Memory B cell (primary cell): ENCODE measurements at regions not wholly inside any gene's neighbourhood (a gene's known extent, or its start where the extent isn't known, plus 50 kb on each side); places are given as distances from the start of the nearest gene placed in this dataset.

ENCODE experiments used
- ATAC-seq: fragments of 150-1000 bp; cut with Tn5 transposase; 2 replicates; pipeline ENCODE4 v1.10.0; 2021; ENCODE audit warnings: low read depth, mild to moderate bottlenecking, moderate library complexity
- DNase-seq, 2 donors: peaks; one replicate each; pipeline ENCODE4 v3.0.0; 2022; ENCODE audit warnings: low spot score in 2 of 2
- H3K27ac Mint-ChIP-seq: one replicate; pipeline ENCODE4 v1.8.0; 2022; ENCODE audit warnings: mild to moderate bottlenecking, moderate library complexity, mixed read lengths
- H3K27me3 Mint-ChIP-seq: one replicate; pipeline ENCODE4 v1.8.0; 2022; ENCODE audit warnings: mixed read lengths
- H3K36me3 Mint-ChIP-seq: one replicate; pipeline ENCODE4 v1.8.0; 2022; ENCODE audit warnings: mild to moderate bottlenecking, mixed read lengths
- H3K4me1 Mint-ChIP-seq: one replicate; pipeline ENCODE4 v1.8.0; 2022; ENCODE audit warnings: mixed read lengths
- H3K4me3 Mint-ChIP-seq: one replicate; pipeline ENCODE4 v1.8.0; 2022; ENCODE audit warnings: mild to moderate bottlenecking, moderate library complexity, mixed read lengths
- H3K9me3 Mint-ChIP-seq: one replicate; pipeline ENCODE4 v1.8.0; 2022; ENCODE audit warnings: mixed read lengths

DNA sequence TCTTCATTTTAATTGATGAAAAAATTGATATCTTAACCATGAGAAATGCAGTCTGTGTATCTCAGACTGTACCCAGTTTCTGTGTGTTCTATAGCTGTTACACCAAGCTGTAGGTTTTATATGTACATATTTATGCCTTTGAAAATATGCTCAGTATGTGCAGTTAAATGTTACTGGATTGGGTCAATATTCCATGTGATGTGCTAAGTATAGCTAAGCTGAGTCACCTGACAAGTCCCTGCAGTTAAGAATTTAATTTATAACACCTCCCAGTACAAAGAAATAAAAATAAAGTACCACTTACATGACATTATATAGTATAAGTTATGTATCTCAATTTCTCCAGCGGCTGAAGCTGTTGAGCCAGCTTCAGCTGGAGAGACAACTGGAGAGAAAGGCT lies 984.0 kb downstream of the GALC start:
- Mint-ChIP-seq H3K9me3 (peaks cover 8% of the 10 kb centered on the region), H3K4me3 (no peak overlapping the region), H3K27ac (no peak overlapping the region), H3K27me3 (no peaks in the 10 kb centered on the region), H3K4me1 (no peaks in the 10 kb centered on the region), H3K36me3 (no peaks in the 10 kb centered on the region)
- DNase-seq (no peak), ATAC-seq (no peak)

DNA sequence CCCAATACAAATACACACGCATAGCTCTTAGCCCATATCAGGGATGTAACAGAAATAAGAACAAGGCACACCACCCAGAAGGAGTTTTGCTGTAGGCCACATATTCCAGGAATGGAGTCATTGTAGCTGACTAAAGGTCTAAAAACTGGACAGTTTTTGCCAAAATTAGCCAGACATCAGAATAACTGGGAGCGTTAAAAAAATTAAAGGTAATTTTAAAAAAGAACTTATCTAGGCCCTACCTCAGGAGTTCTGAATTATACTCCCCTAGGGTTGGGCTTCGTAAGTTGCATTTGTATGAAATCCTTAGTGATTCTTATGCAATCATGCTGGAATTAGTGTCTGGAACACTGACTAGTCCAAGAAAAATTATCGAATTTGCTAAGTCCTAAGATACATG lies 987.7 kb downstream of the GALC start:
- ATAC-seq = no peak
- Mint-ChIP-seq H3K4me3 (no peak overlapping the region), H3K27me3 (no peaks in the 10 kb centered on the region), H3K27ac (no peak overlapping the region), H3K36me3 (no peaks in the 10 kb centered on the region), H3K9me3 (peaks cover 8% of the 10 kb centered on the region), H3K4me1 (no peaks in the 10 kb centered on the region)
- no peak for DNase-seq

DNA sequence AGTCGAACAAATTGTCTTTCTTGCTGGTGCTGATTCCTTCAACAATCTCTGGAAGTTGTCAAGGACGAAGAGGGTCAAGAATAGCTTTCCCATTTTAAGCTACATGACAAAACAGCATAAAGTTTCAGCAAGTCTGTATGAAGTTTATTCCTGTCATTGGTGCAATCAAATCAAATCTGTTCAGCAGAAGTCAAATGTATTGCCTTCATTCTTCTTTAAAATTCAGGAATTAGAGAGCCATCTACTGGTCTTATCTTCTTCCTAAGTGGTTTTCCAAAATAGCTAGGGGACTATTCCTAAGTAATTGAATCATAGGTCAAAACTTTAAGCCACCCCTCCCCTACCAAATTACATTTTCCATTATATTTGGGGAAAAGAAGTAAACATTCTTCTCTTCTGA lies 990.2 kb downstream of the GALC start:
- Mint-ChIP-seq H3K9me3 (peaks cover 9% of the 10 kb centered on the region), H3K36me3 (no peaks in the 10 kb centered on the region), H3K4me3 (no peak overlapping the region), H3K27ac (no peak overlapping the region), H3K4me1 (no peaks in the 10 kb centered on the region), H3K27me3 (no peaks in the 10 kb centered on the region)
- DNase-seq (no peak), ATAC-seq (no peak)

DNA sequence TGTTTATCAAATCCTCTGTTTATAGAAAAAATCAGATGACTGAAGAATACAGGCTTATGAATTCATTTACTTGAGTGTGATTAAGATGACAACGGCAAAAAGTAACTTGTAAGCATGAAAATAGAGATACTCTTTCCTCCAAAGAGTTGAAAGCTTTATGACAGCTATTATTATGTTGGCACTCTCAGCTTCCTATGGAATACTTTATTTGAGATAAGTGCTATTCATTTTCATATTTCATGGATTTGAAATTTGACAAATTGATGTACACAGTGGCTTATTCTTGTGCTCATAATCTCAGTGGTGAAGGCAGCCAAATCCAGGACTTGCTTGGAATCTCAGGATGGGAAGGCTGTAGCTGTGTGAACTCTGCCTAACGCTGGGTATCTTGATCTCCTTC lies 991.6 kb downstream of the GALC start:
- Mint-ChIP-seq H3K27ac (no peak overlapping the region), H3K36me3 (no peaks in the 10 kb centered on the region), H3K4me3 (no peak overlapping the region), H3K27me3 (no peaks in the 10 kb centered on the region), H3K9me3 (peaks cover 9% of the 10 kb centered on the region), H3K4me1 (no peaks in the 10 kb centered on the region)
- ATAC-seq = no peak
- no peak for DNase-seq

DNA sequence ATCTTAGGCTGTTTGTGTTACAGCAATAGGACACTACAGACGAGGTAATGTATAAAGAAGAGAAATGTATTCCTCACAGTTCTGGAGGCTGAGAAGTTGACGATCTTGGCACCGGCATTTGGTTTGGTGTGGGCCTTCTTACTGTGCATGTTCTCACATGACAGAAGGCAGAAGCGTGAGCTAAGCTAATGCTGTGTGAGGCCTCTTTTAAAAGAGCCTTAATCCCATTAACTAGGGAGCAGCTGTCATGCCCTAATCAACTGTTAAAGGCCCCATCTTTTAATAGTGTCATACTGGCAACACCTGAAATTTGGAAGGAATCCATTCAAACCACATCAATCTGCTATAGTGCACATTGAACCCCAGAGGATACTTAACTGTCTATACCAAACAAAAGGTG lies 992.9 kb downstream of the GALC start:
- H3K4me3 Mint-ChIP-seq = no peak overlapping the region
- H3K4me1 Mint-ChIP-seq = no peaks in the 10 kb centered on the region
- H3K27ac Mint-ChIP-seq = no peak overlapping the region

DNA sequence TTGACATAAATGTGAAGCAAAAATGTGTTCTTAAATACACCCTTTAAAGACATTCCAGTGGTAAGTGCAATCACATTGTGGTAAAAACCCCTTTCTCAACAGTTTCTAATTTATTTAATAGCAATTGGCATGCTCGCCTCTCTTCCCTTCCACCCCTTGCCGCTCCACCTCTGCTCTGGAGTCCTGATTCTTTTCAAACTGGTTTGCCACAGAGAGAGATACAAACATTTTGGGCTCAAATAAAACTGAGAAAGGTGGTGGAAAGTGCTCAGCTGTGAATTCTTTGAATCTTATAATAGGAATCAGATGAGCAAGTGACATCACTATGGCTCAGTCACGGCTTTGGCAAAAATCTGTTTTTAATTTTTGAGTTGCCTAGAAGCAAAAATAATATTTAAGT lies 993.9 kb downstream of the GALC start:
- no peak for DNase-seq
- no peaks in the 10 kb centered on the region for H3K36me3 Mint-ChIP-seq
- no peak for ATAC-seq
- H3K9me3 Mint-ChIP-seq = peaks cover 7% of the 10 kb centered on the region
- H3K4me1 Mint-ChIP-seq = no peaks in the 10 kb centered on the region
- no peak overlapping the region for H3K27ac Mint-ChIP-seq
- no peak overlapping the region for H3K4me3 Mint-ChIP-seq
- no peaks in the 10 kb centered on the region for H3K27me3 Mint-ChIP-seq

More for the DNA sequence above, 992.9 kb downstream of the GALC start:
- ATAC-seq = no peak
- DNase-seq = no peak
- no peaks in the 10 kb centered on the region for H3K27me3 Mint-ChIP-seq
- H3K9me3 Mint-ChIP-seq = peaks cover 9% of the 10 kb centered on the region
- no peaks in the 10 kb centered on the region for H3K36me3 Mint-ChIP-seq

DNA sequence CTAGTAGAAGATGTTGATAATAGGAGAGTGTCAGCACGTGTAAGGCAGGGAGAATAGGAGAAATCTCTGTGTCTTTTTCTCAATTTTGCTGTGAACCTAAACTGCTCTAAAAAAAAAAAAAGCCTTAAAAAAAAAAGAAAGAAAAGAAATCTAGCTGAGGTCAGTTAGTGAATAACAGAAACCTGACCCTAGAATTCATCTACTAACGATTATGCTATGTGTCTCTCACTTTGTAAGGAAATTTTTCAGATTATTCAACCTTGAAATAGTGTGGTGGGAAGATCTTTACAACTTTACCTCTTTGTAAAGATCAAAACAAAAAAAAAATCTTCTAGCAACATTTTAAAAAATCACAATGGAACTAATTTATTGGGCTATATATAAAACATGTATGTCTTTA lies 995.7 kb downstream of the GALC start:
- no peak overlapping the region for H3K27ac Mint-ChIP-seq
- H3K36me3 Mint-ChIP-seq = no peaks in the 10 kb centered on the region
- H3K9me3 Mint-ChIP-seq = peaks cover 7% of the 10 kb centered on the region
- no peaks in the 10 kb centered on the region for H3K4me1 Mint-ChIP-seq
- no peaks in the 10 kb centered on the region for H3K27me3 Mint-ChIP-seq
- ATAC-seq (no peak), DNase-seq (no peak)
- no peak overlapping the region for H3K4me3 Mint-ChIP-seq

DNA sequence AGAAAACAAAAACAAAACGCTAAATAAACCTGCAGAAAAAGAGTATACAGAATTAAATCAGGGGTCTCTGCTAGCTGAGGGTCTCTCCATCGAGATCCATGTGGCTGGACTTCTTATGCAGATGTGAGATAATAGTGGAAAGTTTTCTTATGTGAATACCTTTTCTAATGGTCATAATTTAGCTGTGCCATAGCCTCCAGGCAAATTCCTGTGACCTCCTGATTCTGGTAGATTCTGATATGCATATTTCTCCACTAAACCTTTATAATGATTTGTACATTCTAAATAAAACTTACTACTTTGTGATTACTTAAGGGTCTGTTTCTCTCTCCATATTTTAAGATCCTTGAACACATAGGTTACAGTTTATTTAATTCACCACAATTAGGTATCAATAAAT lies 1002.6 kb downstream of the GALC start:
- Mint-ChIP-seq H3K9me3 (peaks cover 3% of the 10 kb centered on the region), H3K4me3 (no peak overlapping the region)
- no peak for ATAC-seq

DNA sequence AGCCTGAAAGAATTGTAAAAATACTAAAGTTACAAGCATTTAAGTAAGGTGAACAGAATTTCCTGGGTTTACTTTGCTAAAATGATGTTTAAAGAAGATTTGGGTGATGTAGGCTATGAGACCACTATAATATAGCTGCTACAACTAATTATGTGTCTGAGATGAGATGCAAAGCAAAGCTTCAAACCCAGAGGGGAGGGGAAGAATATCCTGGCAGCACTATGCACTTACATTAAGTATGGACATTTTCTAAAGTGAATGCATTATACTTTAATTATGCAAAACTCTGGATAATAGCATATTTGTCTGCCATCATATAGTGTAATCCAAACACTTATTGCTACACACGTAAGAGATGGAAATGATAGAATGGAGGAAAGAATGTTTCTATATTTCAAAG lies 1003.7 kb downstream of the GALC start:
- H3K36me3 Mint-ChIP-seq = no peaks in the 10 kb centered on the region
- peaks cover 3% of the 10 kb centered on the region for H3K9me3 Mint-ChIP-seq
- no peaks in the 10 kb centered on the region for H3K27me3 Mint-ChIP-seq
- H3K4me3 Mint-ChIP-seq = no peak overlapping the region
- DNase-seq = no peak
- no peaks in the 10 kb centered on the region for H3K4me1 Mint-ChIP-seq
- no peak overlapping the region for H3K27ac Mint-ChIP-seq
- ATAC-seq = no peak

More for the DNA sequence above, 1002.6 kb downstream of the GALC start:
- H3K27me3 Mint-ChIP-seq = no peaks in the 10 kb centered on the region
- H3K4me1 Mint-ChIP-seq = no peaks in the 10 kb centered on the region
- DNase-seq = no peak
- no peak overlapping the region for H3K27ac Mint-ChIP-seq
- H3K36me3 Mint-ChIP-seq = no peaks in the 10 kb centered on the region

DNA sequence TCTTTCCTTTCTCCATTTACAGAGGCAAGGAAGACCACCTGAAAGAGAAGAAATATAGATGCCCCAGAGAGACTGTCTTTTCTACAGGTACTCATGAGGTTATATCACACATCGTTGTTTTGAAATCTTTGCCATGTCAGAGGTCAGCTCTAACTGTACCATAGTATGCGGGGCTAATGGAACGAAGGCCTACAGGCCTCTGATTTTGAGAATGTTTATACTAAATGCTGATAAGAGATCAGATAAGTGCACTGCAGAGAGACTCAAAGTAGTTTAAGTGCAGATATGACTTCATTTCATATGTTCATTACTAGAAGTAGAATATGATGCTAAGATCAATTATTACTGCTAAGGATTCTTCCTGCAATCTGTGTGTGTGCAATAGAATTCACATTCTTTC lies 1005.0 kb downstream of the GALC start:
- Mint-ChIP-seq H3K27ac (no peak overlapping the region), H3K4me1 (no peaks in the 10 kb centered on the region), H3K27me3 (no peaks in the 10 kb centered on the region), H3K9me3 (peaks cover 7% of the 10 kb centered on the region), H3K4me3 (no peak overlapping the region), H3K36me3 (no peaks in the 10 kb centered on the region)
- DNase-seq (no peak), ATAC-seq (no peak)

DNA sequence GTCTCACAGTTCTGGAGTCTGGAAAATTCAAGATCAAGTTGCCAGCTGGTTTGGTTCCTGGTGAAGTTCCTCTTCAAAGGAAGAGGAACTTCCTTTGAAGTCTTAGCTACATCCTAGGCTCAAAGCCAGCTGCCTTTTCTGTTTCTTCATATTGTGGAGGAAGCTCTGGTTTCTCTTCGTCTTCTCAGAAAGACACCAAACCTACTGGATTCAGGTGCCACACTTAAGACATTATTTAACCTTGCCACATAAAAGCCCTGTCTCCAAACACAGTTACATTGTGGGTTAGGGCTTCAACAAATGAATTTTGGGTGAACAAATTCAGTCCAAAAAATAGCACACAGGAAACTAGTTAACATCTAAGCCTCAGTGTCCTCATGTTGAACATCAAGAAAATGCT lies 1019.8 kb downstream of the GALC start:
- ATAC-seq (no peak), DNase-seq (no peak)
- peaks cover 17% of the 10 kb centered on the region for H3K9me3 Mint-ChIP-seq
- no peak overlapping the region for H3K4me3 Mint-ChIP-seq
- no peaks in the 10 kb centered on the region for H3K4me1 Mint-ChIP-seq
- no peaks in the 10 kb centered on the region for H3K27me3 Mint-ChIP-seq
- no peaks in the 10 kb centered on the region for H3K36me3 Mint-ChIP-seq
- H3K27ac Mint-ChIP-seq = no peak overlapping the region

DNA sequence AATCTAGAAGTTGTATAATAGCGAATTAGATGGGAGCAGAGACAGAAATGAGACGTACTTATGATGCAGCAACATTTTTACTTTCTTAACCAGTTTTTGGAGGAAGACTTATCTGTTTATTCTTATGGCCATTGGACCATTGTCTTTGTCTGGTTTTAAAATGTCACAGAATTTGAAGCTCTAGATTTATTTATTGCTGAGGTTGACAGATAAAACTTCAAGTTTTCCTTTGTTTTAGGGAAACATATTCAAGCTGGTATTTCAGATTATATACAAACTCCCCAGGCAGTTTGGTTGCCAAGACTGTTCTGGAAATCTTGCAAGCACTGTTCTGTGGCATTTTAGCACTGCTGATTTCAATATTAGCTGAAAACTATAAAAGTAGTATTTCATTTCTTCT lies 1021.7 kb downstream of the GALC start:
- peaks cover 15% of the 10 kb centered on the region for H3K9me3 Mint-ChIP-seq
- no peaks in the 10 kb centered on the region for H3K36me3 Mint-ChIP-seq
- H3K27me3 Mint-ChIP-seq = no peaks in the 10 kb centered on the region
- H3K27ac Mint-ChIP-seq = no peak overlapping the region
- DNase-seq = no peak
- H3K4me1 Mint-ChIP-seq = no peaks in the 10 kb centered on the region
- no peak overlapping the region for H3K4me3 Mint-ChIP-seq
- ATAC-seq = no peak

DNA sequence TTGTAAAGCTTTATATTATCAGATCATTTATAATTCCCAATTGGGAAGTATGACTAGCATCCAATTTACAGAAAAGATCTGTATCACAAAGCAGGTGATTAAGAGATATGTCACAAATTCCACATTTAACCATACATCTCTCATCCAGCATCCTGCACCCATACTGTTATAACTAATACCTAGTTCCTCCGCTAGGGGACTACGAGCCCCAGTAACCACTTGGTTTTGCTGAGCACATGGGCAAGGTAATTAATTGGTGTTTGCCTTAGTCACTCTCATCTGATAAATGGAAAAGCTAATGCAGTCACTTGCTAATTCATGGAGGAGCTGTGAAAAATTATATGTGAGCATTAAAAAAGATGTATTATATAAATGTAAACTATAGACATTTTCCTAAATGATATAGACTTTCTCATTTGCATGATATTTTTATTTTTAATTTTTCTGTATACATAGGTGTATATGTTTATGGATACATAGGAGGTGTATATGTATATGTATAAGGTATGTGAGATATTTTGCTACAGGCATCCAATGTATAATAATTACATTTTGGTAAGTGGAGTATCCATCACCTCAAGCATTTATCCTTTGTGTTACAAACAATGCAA lies 1031.8 kb downstream of the GALC start:
- no peaks in the 10 kb centered on the region for H3K36me3 Mint-ChIP-seq
- ATAC-seq (no peak), DNase-seq (no peak)

DNA sequence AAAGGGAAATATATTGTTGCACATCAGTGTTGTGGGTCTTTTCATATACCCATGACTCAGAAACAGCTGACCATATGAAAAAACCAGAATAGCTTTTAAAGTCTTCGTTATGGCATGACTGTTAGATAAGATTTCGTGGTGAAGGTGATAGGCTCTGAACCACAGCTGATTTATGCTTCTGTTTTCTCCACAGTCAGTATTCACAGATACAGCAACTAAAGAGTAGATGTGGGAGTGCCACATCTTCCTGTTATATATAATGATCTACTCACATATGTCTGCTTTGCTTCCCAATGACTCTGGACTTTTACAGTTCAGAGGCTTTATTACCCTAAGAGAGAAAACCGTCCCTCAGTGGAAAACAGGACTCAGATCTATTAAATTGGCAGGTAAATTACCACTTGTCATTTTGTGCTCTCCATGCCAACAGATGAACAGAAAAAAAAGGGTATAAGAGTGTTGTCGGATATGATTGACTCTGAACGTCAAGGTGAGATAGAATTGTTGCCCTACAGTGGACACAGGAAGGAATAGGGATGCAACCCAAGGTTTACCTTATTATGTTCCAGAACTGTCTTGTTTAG lies 1037.1 kb downstream of the GALC start:
- no peak for DNase-seq
- ATAC-seq = no peak
- no peaks in the 10 kb centered on the region for H3K9me3 Mint-ChIP-seq
- H3K4me1 Mint-ChIP-seq = no peaks in the 10 kb centered on the region
- H3K4me3 Mint-ChIP-seq = no peak overlapping the region
- H3K36me3 Mint-ChIP-seq = no peaks in the 10 kb centered on the region
- H3K27ac Mint-ChIP-seq = no peak overlapping the region
- H3K27me3 Mint-ChIP-seq = no peaks in the 10 kb centered on the region

More for the DNA sequence above, 1031.8 kb downstream of the GALC start:
- Mint-ChIP-seq H3K4me3 (no peak overlapping the region), H3K27me3 (no peaks in the 10 kb centered on the region), H3K9me3 (peaks cover 2% of the 10 kb centered on the region), H3K4me1 (no peaks in the 10 kb centered on the region), H3K27ac (no peak overlapping the region)

DNA sequence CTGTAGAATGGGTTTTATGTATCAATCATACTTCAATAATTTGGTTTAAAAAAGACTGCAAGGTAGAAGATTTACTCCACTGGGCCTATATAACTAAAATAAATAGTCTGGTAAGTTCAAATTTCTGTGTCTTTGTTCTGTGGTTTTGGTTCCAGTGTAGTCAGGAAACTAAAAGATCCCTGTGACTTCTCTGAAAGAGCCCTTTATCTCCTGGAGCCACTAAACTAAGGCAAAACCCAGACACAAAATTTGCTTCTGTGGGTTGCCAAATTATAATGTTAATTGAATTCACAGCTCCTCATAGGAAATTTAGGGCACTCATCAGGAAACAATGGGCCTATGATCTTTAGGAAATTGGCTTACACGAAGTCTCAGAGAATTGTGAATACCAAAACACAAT lies 1038.4 kb downstream of the GALC start:
- no peaks in the 10 kb centered on the region for H3K27me3 Mint-ChIP-seq
- DNase-seq (no peak), ATAC-seq (no peak)
- no peak overlapping the region for H3K4me3 Mint-ChIP-seq
- no peaks in the 10 kb centered on the region for H3K36me3 Mint-ChIP-seq
- H3K9me3 Mint-ChIP-seq = peaks cover 2% of the 10 kb centered on the region
- no peaks in the 10 kb centered on the region for H3K4me1 Mint-ChIP-seq
- no peak overlapping the region for H3K27ac Mint-ChIP-seq
